ENCODE measurements at regions not wholly inside any gene's neighbourhood (a gene's known extent, or its start where the extent isn't known, plus 50 kb on each side); places are given as distances from the start of the nearest gene placed in this dataset.
"Not testable (repeated sequence)": the region's sequence is repeated elsewhere in the genome, so short reads cannot be mapped to it uniquely, and the experiment has no call there.

- no peak for TF ChIP-seq CTCF (IDR thresholded peaks at IDR 0.05)
- TF ChIP-seq ZFX (IDR thresholded peaks at IDR 0.05; ENCODE audit: borderline replicate concordance) = no peak
- H3K27ac ChIP-seq = no peak overlapping the region
Measured at GRCh38 chr20:1748777-1749176, 91.2 kb upstream of the SIRPG start.

- TF ChIP-seq ZFX (IDR thresholded peaks at IDR 0.05; ENCODE audit: borderline replicate concordance) (no peak), CTCF (IDR thresholded peaks at IDR 0.05) (no peak)
- no peak overlapping the region for H3K27ac ChIP-seq
Measured at GRCh38 chr20:1747953-1748577, 90.5 kb upstream of the SIRPG start.

- H3K27ac ChIP-seq = not testable (repeated sequence)
Measured at GRCh38 chr20:1742049-1742434, 84.5 kb upstream of the SIRPG start.

GRCh38 chr20:1741309-1742048 is 83.9 kb upstream of the SIRPG start:
- H3K27ac ChIP-seq = no peak overlapping the region
- TF ChIP-seq ZFX (IDR thresholded peaks at IDR 0.05; ENCODE audit: borderline replicate concordance) = no peak
- no peak for TF ChIP-seq CTCF (IDR thresholded peaks at IDR 0.05)

- TF ChIP-seq ZFX (IDR thresholded peaks at IDR 0.05; ENCODE audit: borderline replicate concordance) (no peak), CTCF (IDR thresholded peaks at IDR 0.05) (no peak)
- H3K27ac ChIP-seq = no peak overlapping the region
Measured at GRCh38 chr20:1737134-1737533, 79.6 kb upstream of the SIRPG start.

- TF ChIP-seq CTCF (IDR thresholded peaks at IDR 0.05) (no peak), ZFX (IDR thresholded peaks at IDR 0.05; ENCODE audit: borderline replicate concordance) (no peak)
Measured at GRCh38 chr20:1735417-1736089, 78.0 kb upstream of the SIRPG start.

GRCh38 chr20:1734269-1734858 is 76.8 kb upstream of the SIRPG start:
- no peak overlapping the region for H3K27ac ChIP-seq

More at GRCh38 chr20:1735417-1736089, 78.0 kb upstream of the SIRPG start:
- no peak overlapping the region for H3K27ac ChIP-seq

GRCh38 chr20:1731828-1732375 is 74.3 kb upstream of the SIRPG start:
- H3K27ac ChIP-seq = not testable (repeated sequence)

More at GRCh38 chr20:1734269-1734858, 76.8 kb upstream of the SIRPG start:
- TF ChIP-seq CTCF (IDR thresholded peaks at IDR 0.05) = no peak
- no peak for TF ChIP-seq ZFX (IDR thresholded peaks at IDR 0.05; ENCODE audit: borderline replicate concordance)

- not testable (repeated sequence) for H3K27ac ChIP-seq
Measured at GRCh38 chr20:1730981-1731711, 73.6 kb upstream of the SIRPG start.

GRCh38 chr20:1727303-1727702 is 69.7 kb upstream of the SIRPG start:
- not testable (repeated sequence) for H3K27ac ChIP-seq
